SK-N-MC (cell line): ENCODE measurements at regions not wholly inside any gene's neighbourhood (a gene's known extent, or its start where the extent isn't known, plus 50 kb on each side); places are given as distances from the start of the nearest gene placed in this dataset.

Source experiments
- EZH2 ChIP-seq: fragments of 200-600 bp; sonication (generic); IDR thresholded peaks from one replicate; pipeline ENCODE4 v1.6.1; 2017; ENCODE audit warnings: antibody characterized with exemption
- POLR2AphosphoS5 ChIP-seq: IDR thresholded peaks from 2 replicates; pipeline ENCODE4 v1.6.1; 2012; ENCODE audit warnings: mild to moderate bottlenecking, low read depth, low read length, borderline replicate concordance

GRCh38 chr9:6072865-6073264, 57.4 kb upstream of the RANBP6 start:
- TF ChIP-seq EZH2 (no peak), POLR2AphosphoS5 (no peak)
